MM.1S (cell line): ENCODE measurements at regions not wholly inside any gene's neighbourhood (a gene's known extent, or its start where the extent isn't known, plus 50 kb on each side); places are given as distances from the start of the nearest gene placed in this dataset.

Experiments used
- DNase-seq: peaks from one replicate; pipeline ENCODE4 v3.0.0-alpha.2; 2015
- H2AFZ ChIP-seq: fragments of 300-600 bp; sonication (generic); 2 replicates; pipeline ENCODE4 v1.6.0; 2016; ENCODE audit warnings: antibody characterized with exemption, low read length
- H3F3A ChIP-seq: fragments of 300-600 bp; sonication (generic); 2 replicates; pipeline ENCODE4 v1.6.1; 2016; ENCODE audit warnings: mild to moderate bottlenecking, antibody characterized with exemption, low read length, moderate library complexity, mixed read lengths; ENCODE audit not compliant: insufficient read depth
- H3K27ac ChIP-seq: fragments of 300-600 bp; sonication (generic); 2 replicates; pipeline ENCODE4 v1.5.1; 2016; ENCODE audit warnings: mild to moderate bottlenecking, low read length
- H3K27me3 ChIP-seq: fragments of 300-600 bp; sonication (generic); replicated peaks from 2 replicates; pipeline ENCODE4 v1.6.0; 2016; ENCODE audit warnings: low read length; ENCODE audit not compliant: insufficient read depth
- H3K36me3 ChIP-seq: fragments of 300-600 bp; sonication (generic); replicated peaks from 2 replicates; pipeline ENCODE4 v1.6.1; 2016; ENCODE audit warnings: mild to moderate bottlenecking, low read length, mixed read lengths; ENCODE audit not compliant: insufficient read depth
- H3K4me1 ChIP-seq: fragments of 300-600 bp; sonication (generic); 2 replicates; pipeline ENCODE4 v1.6.1; 2016; ENCODE audit warnings: low read length, mixed read lengths
- H3K4me2 ChIP-seq: fragments of 300-600 bp; sonication (generic); 2 replicates; pipeline ENCODE4 v1.6.0; 2016; ENCODE audit warnings: low read depth, low read length
- H3K4me3 ChIP-seq: fragments of 300-600 bp; sonication (generic); 2 replicates; pipeline ENCODE4 v1.5.1; 2016; ENCODE audit warnings: low read length, mixed read lengths
- H3K79me2 ChIP-seq: fragments of 300-600 bp; sonication (generic); 2 replicates; pipeline ENCODE4 v1.6.1; 2016; ENCODE audit warnings: mixed run types, low read length, mixed read lengths
- H3K9ac ChIP-seq: fragments of 300-600 bp; sonication (generic); 2 replicates; pipeline ENCODE4 v1.6.1; 2016; ENCODE audit warnings: low read length, mixed read lengths
- H3K9me2 ChIP-seq: fragments of 300-600 bp; sonication (generic); replicated peaks from 2 replicates; pipeline ENCODE4 v1.6.1; 2016; ENCODE audit warnings: mild to moderate bottlenecking, low read length, mixed read lengths; ENCODE audit not compliant: insufficient read depth
- H3K9me3 ChIP-seq: fragments of 300-600 bp; sonication (generic); replicated peaks from 2 replicates; pipeline ENCODE4 v1.6.1; 2016; ENCODE audit warnings: mild to moderate bottlenecking, low read length, mixed read lengths; ENCODE audit not compliant: insufficient read depth
- H4K20me1 ChIP-seq: fragments of 300-600 bp; sonication (generic); 2 replicates; pipeline ENCODE4 v1.6.1; 2016; ENCODE audit warnings: mild to moderate bottlenecking, low read length, moderate library complexity, mixed read lengths; ENCODE audit not compliant: insufficient read depth
- EZH2 ChIP-seq: fragments of 300-600 bp; sonication (generic); optimal IDR thresholded peaks from 2 replicates; pipeline ENCODE3; 2017; ENCODE audit warnings: low read depth, mild to moderate bottlenecking, antibody characterized with exemption, low read length, mixed read lengths
- EZH2phosphoT487 ChIP-seq: fragments of 300-600 bp; sonication (generic); IDR thresholded peaks from 2 replicates; pipeline ENCODE4 v1.6.1; 2018; ENCODE audit warnings: antibody characterized with exemption, low read length
- TF ChIP-seq, protein P1 (sequence below): fragments of 300-600 bp; sonication (generic); IDR thresholded peaks from 2 replicates; pipeline ENCODE4 v1.5.1; 2016; ENCODE audit warnings: antibody characterized with exemption, low read length, mixed read lengths

DNA sequence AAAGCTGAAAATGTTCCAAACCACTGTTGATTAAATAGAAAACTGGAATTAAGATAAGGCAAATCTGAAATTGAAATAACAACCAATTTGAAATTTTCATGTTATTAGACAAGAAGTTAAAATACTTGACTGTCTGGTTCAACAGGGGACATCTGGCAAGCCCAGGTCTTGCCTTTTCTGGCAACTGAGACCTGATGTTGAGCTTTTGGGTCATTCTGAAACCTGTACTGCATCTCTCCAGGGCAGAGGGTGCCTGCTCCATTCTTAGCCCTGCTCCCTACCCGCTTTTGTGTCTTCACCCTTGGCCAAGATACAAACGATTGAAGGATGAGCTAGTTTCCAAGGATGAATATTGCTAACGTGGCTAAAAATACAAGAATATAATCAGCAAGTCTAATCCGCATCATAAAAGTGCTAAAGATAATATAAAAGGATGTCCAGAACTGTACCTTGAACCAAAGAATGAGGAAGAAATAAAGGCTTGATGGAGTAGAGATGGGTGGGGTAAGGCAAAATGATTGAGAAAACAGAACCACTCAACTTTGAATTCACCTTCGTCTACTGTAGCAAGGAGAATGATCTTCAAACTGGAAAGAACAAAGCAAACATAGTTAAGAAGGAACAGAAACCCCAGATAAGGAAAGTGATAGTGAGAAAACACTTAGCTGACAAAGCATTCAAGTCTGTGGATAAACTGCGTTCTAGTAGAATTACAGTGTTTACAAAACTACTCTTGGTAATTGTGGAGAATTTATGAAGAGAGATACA is 109.8 kb upstream of the MAN1A1 start:
- H3K9me2 ChIP-seq: no peaks in the 10 kb centered on the region
- H4K20me1 ChIP-seq: no peaks in the 10 kb centered on the region
- H3K9me3 ChIP-seq: no peaks in the 10 kb centered on the region
- H3K27me3 ChIP-seq: no peaks in the 10 kb centered on the region
- H3K4me1 ChIP-seq: peaks cover 77% of the 10 kb centered on the region
- H3K79me2 ChIP-seq: no peaks in the 10 kb centered on the region
- H3K4me3 ChIP-seq: peak overlapping the region; percentile 45
- DNase-seq: peak; percentile 90
- no peaks in the 10 kb centered on the region for H3K36me3 ChIP-seq
- H3K4me2 ChIP-seq: peak overlapping the region; percentile 77
- peak overlapping the region; percentile 53 for H3K9ac ChIP-seq
- peak overlapping the region; percentile 13; the same call in 1 of the 2 replicates for H2AFZ ChIP-seq
- H3K27ac ChIP-seq: peak overlapping the region; percentile 96
- TF ChIP-seq, protein P1, sequence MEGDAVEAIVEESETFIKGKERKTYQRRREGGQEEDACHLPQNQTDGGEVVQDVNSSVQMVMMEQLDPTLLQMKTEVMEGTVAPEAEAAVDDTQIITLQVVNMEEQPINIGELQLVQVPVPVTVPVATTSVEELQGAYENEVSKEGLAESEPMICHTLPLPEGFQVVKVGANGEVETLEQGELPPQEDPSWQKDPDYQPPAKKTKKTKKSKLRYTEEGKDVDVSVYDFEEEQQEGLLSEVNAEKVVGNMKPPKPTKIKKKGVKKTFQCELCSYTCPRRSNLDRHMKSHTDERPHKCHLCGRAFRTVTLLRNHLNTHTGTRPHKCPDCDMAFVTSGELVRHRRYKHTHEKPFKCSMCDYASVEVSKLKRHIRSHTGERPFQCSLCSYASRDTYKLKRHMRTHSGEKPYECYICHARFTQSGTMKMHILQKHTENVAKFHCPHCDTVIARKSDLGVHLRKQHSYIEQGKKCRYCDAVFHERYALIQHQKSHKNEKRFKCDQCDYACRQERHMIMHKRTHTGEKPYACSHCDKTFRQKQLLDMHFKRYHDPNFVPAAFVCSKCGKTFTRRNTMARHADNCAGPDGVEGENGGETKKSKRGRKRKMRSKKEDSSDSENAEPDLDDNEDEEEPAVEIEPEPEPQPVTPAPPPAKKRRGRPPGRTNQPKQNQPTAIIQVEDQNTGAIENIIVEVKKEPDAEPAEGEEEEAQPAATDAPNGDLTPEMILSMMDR: no peak
- TF ChIP-seq EZH2: no peak
- TF ChIP-seq EZH2phosphoT487: no peak
- H3F3A ChIP-seq: peaks cover 51% of the 10 kb centered on the region

DNA sequence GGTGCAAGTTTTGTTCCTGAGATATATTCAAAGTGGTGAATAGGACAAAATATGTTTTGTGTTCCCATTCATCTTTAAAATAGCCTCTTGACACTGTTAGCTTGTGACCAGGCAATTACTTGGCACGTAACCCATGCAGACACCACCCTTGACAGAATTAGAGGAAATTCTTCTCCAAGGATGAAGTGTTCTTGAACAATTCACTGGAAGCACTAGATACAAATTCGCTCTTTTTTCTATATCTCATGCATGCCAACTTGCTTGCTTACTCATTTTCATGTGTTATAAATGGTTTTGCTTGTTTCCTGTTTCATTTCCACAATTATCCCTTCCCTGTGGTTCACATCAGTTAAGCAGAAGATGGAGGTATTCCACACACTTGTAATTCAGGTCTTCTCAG is 105.2 kb upstream of the MAN1A1 start:
- H3K9me2 ChIP-seq: no peaks in the 10 kb centered on the region
- H3K79me2 ChIP-seq: no peaks in the 10 kb centered on the region
- no peaks in the 10 kb centered on the region for H4K20me1 ChIP-seq
- peaks cover 57% of the 10 kb centered on the region for H3K4me1 ChIP-seq
- no peak overlapping the region for H3K27ac ChIP-seq
- H2AFZ ChIP-seq: no peak overlapping the region
- no peak for DNase-seq
- TF ChIP-seq, protein P1: no peak
- no peak for TF ChIP-seq EZH2
- no peak for TF ChIP-seq EZH2phosphoT487
- H3K27me3 ChIP-seq: no peaks in the 10 kb centered on the region
- no peaks in the 10 kb centered on the region for H3K36me3 ChIP-seq
- H3K4me3 ChIP-seq: no peak overlapping the region
- peaks cover 24% of the 10 kb centered on the region for H3F3A ChIP-seq
- no peaks in the 10 kb centered on the region for H3K9me3 ChIP-seq
- no peak overlapping the region for H3K9ac ChIP-seq
- H3K4me2 ChIP-seq: peak overlapping the region; percentile 31

DNA sequence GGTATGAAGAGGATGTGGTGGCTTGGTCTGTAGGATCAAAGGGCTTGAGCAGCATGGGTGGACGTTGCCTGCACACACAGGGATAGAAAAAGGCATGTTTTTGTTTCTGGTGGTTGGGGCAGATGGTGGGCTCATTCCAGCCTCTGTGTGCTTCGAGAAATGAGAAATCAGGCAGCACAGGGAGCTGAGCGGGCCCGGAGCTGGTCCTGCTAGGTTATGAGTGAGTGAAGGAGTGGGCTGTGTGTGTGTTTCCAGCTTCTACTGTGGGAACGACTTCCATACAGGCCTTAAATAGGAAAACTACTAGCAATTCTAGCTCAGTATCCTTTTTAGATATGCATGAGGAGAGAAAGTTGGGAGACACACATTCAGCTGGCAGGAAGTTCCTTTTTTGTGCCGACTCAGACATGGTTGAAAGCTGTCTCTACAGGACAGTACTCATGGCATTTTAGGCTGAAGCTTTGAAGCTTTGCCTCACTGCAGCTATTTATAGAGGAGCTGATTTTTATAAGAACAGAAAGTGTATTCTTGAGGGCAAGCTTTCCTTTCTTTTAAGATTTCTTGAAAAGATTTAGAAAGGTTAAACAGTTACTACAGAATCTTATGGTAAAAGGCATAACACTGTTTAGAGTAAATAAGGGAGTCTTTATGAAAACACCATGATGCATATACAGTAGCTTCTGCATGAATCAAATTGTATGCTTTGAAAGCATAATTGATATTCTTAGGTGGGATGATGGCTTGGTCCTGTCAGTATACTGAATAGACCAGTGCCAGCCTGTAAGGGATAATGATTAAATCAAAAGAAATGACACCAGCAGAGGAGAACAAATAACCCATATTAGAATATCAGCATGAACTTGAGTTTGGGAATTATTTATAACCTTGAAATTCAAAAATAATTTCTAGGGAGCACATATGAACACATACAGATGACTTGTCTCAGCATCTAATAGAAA is 104.0 kb upstream of the MAN1A1 start:
- no peaks in the 10 kb centered on the region for H3K36me3 ChIP-seq
- no peaks in the 10 kb centered on the region for H3K79me2 ChIP-seq
- no peak overlapping the region for H3K9ac ChIP-seq
- H3F3A ChIP-seq: peaks cover 12% of the 10 kb centered on the region
- 0 out of 2 replicates have a peak overlapping the region, but pooled peaks have one; percentile 8 for H2AFZ ChIP-seq
- H3K9me3 ChIP-seq: no peaks in the 10 kb centered on the region
- peak; percentile 45 for DNase-seq
- no peak overlapping the region for H3K4me3 ChIP-seq
- H3K4me2 ChIP-seq: peak overlapping the region; percentile 12; the same call in 1 of the 2 replicates
- TF ChIP-seq EZH2phosphoT487 (no peak), EZH2 (no peak)
- TF ChIP-seq, protein P1: no peak
- no peaks in the 10 kb centered on the region for H4K20me1 ChIP-seq
- H3K27me3 ChIP-seq: no peaks in the 10 kb centered on the region
- no peaks in the 10 kb centered on the region for H3K9me2 ChIP-seq
- H3K27ac ChIP-seq: peak overlapping the region; percentile 20; the same call in 1 of the 2 replicates
- H3K4me1 ChIP-seq: peaks cover 59% of the 10 kb centered on the region
